GM12875 (cell line): ENCODE measurements at regions not wholly inside any gene's neighbourhood (a gene's known extent, or its start where the extent isn't known, plus 50 kb on each side); places are given as distances from the start of the nearest gene placed in this dataset.

Source experiments
- H3K4me3 ChIP-seq: one replicate; pipeline ENCODE4 v1.5.1; 2011; ENCODE audit warnings: low read depth, low read length, control low read depth
- TF ChIP-seq, protein P1 (sequence below): IDR thresholded peaks from 2 replicates; pipeline ENCODE4 v1.5.1; 2011; ENCODE audit warnings: low read depth, mild to moderate bottlenecking, control low read depth, inconsistent platforms, low read length, moderate library complexity, borderline replicate concordance; ENCODE audit not compliant: insufficient read depth

DNA sequence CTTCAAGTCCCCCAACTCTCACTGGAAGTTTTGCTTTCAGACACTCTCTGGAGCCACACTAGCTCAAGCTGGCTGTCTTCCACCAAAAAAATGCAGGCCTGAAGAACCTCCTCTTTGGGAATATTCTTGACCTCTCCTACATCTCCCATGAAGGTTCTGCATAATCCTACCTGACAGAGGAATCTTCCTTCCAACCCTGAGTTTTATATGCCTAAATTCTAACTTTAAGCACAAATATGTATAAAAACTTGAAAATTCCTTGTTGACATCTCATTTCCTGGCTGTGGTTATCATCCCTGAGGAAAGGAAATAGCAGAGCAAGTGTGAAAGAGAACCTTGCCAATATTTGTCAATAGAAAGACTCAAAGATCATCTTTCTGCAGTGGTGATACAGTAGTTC is 249.0 kb downstream of the LPIN1 start:
- TF ChIP-seq, protein P1, sequence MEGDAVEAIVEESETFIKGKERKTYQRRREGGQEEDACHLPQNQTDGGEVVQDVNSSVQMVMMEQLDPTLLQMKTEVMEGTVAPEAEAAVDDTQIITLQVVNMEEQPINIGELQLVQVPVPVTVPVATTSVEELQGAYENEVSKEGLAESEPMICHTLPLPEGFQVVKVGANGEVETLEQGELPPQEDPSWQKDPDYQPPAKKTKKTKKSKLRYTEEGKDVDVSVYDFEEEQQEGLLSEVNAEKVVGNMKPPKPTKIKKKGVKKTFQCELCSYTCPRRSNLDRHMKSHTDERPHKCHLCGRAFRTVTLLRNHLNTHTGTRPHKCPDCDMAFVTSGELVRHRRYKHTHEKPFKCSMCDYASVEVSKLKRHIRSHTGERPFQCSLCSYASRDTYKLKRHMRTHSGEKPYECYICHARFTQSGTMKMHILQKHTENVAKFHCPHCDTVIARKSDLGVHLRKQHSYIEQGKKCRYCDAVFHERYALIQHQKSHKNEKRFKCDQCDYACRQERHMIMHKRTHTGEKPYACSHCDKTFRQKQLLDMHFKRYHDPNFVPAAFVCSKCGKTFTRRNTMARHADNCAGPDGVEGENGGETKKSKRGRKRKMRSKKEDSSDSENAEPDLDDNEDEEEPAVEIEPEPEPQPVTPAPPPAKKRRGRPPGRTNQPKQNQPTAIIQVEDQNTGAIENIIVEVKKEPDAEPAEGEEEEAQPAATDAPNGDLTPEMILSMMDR = no peak
- no peak overlapping the region for H3K4me3 ChIP-seq

DNA sequence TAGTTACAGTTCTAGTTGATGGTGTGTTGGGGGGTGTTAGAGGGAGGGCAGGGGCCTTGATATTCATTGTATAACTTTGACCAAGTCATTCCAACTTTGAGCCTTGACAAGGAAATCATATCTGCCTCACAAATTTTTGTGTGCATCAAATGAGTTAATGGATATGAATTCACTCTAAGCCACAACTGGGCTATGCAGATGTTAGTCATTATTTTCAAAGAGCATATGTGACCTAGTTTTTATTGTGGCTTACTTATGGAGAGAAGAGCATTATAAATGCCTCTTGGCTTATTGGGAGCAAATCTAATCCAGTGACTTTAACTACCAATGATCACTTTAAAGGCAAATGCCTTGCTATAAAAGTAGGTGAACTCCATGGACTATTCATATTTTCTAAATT is 250.2 kb downstream of the LPIN1 start:
- TF ChIP-seq, protein P1 = no peak
- H3K4me3 ChIP-seq = no peak overlapping the region

DNA sequence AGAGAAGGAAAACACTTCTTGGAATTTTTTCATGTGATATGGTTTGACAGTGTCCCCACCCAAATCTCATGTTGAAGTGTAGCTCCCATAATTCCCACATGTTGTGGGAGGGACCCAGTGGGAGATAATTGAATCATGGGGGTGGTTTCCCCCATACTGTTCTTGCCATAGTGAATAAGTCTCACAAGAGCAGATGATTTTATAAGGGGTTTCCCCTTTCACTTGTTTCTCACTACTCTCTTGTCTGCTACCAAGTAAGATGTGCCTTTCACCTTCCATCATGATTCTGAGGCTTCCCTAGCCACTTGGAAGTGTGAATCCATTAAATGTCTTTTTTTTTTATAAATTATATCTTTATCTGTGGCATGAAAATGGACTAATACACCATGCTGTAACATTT is 250.7 kb downstream of the LPIN1 start:
- H3K4me3 ChIP-seq = no peak overlapping the region
- TF ChIP-seq, protein P1 = no peak

DNA sequence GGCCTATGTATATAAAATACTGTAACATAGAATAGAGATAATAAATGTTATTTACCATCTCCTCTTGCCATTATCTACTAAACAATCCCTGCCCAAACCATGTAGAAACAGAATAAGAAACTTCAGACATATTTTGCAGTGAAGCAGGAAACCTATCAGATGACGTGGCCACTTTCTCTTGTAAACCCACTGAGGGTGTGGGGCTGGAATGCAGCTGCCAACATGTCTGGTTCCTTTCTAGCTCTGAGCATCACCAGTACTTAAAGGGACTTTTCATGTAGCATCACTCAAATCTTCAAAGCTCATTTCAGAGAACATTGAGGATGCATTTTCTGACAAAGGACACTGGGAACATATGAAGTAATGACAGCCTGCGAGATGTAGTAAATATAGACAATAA is 251.8 kb downstream of the LPIN1 start:
- no peak overlapping the region for H3K4me3 ChIP-seq
- TF ChIP-seq, protein P1 = no peak

DNA sequence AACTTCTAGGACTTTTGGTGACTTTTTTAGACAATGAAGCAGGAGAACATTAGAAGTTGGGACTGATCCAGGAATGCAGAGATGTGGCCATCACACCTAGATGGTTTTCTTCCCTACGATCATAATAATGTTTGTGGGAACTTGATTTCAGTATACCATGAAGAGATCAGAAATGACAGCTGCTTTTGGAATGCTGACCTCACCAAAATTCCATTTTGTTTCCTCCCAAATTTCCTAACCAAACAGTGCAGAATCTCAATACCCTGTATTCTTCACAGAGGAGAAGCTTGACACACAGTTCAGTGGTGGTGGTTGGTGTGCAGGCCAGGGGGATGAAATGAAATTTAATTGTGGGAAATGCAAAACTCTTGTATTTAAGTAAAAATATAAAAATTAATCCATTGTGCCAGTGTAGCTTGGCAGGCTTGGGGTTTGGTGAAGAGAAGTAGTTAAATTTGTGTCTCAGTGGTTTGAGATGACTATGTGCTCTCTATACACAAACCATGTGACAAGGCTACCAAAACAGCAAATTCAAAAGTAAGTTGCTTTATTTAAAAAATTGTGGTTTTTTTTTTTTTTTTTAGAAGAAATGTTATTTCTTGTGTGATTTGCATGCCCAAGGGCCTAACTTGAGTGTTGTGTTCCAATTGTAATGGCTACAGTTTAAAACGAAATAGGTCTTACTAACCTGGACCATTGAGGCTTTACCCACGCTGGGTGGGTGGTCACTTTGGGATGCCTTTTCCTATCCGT is 252.4 kb downstream of the LPIN1 start:
- no peak overlapping the region for H3K4me3 ChIP-seq
- TF ChIP-seq, protein P1 = no peak

DNA sequence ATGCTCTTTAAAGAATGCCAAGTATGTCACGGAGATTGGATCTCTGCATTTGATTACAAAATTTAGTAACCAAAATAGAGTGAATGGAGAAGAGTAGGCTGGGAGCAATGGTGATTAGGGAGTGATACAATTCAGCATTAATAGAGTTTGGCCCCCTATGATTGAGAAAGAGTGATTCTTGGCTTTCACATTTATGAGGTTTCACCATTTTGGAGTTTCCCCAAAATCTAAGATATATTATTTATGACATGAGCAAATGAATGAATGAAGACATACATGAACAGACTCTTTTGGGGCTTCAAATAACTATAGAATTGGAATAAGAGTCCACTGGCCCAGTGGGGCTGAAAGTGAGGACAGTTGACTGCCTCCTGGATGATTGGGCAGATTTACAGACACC is 255.2 kb downstream of the LPIN1 start:
- TF ChIP-seq, protein P1 = no peak

DNA sequence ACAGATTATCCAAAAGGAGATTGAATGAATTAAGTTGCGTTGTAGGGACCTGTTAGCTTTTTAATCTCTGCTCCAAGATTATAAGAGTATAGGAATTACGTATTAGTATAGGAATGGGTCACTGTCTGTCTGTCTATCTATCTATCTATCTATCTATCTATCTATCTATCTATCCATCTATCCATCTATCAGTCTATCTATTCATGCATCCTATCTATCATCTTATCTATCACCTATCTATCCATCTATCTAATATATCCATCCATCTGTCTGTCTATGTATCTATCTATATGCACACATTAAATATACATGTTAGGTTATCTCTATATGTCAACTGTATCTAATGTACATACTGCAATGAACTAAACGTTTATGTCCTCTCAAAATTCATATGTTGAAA is 255.8 kb downstream of the LPIN1 start:
- TF ChIP-seq, protein P1 = no peak
- no peak overlapping the region for H3K4me3 ChIP-seq

More for the DNA sequence above, 255.2 kb downstream of the LPIN1 start:
- H3K4me3 ChIP-seq = no peak overlapping the region
